Right lobe of liver (tissue), 4 donors: ENCODE measurements at regions not wholly inside any gene's neighbourhood (a gene's known extent, or its start where the extent isn't known, plus 50 kb on each side); places are given as distances from the start of the nearest gene placed in this dataset.

ENCODE experiments used
- CTCF ChIP-seq, 4 donors: fragments of 200-600 bp in 3 of 4; fragments of 450-650 bp in 1 of 4; IDR thresholded peaks; one replicate each; pipeline versions ENCODE4 v1.5.1 to v1.8.0; 2016 to 2022; ENCODE audit warnings: antibody characterized with exemption in 4 of 4, mild to moderate bottlenecking in 2 of 4
- POLR2A ChIP-seq: fragments of 450-650 bp; IDR thresholded peaks from one replicate; pipeline ENCODE4 v1.6.1; 2017; ENCODE audit warnings: antibody characterized with exemption, mild to moderate bottlenecking
- donor health status: DM: no; HTN: no; CAD: no.
- donor health status: DM: no; HTN: no; CAD: no.
- donor health status: DM: no; HTN: yes; CAD: no.

GRCh38 chr1:101388904-101389546 lies 152.2 kb downstream of the S1PR1 start:
- TF ChIP-seq CTCF (IDR thresholded peaks at IDR 0.05) (no peak), POLR2A (no peak)
